IPS-20b (cell line): ENCODE measurements at regions not wholly inside any gene's neighbourhood (a gene's known extent, or its start where the extent isn't known, plus 50 kb on each side); places are given as distances from the start of the nearest gene placed in this dataset.

Experiments used
- H3K27ac ChIP-seq: one replicate; pipeline ENCODE4 v1.5.1; 2013; ENCODE audit warnings: low read length
- H3K27me3 ChIP-seq: 2 replicates; pipeline ENCODE4 v1.6.1; 2013; ENCODE audit warnings: mild to moderate bottlenecking, low read length, inconsistent platforms; ENCODE audit not compliant: insufficient read depth
- H3K36me3 ChIP-seq: 2 replicates; pipeline ENCODE4 v1.6.1; 2013; ENCODE audit warnings: low read depth, mild to moderate bottlenecking, inconsistent platforms, low read length, moderate library complexity; ENCODE audit not compliant: insufficient read depth
- H3K4me1 ChIP-seq: 2 replicates; pipeline ENCODE4 v1.6.1; 2013; ENCODE audit warnings: mild to moderate bottlenecking, control low read depth, inconsistent platforms, low read length, moderate library complexity; ENCODE audit not compliant: insufficient read depth
- H3K4me3 ChIP-seq: 2 replicates; pipeline ENCODE4 v1.5.1; 2013; ENCODE audit warnings: mild to moderate bottlenecking, low read length, inconsistent platforms
- H3K9ac ChIP-seq: 2 replicates; pipeline ENCODE4 v1.6.1; 2013; ENCODE audit warnings: low read depth, mild to moderate bottlenecking, inconsistent platforms, low read length, moderate library complexity
- H3K9me3 ChIP-seq: 2 replicates; pipeline ENCODE4 v1.6.1; 2013; ENCODE audit warnings: mild to moderate bottlenecking, low read depth, low read length, inconsistent platforms; ENCODE audit not compliant: insufficient read depth

DNA sequence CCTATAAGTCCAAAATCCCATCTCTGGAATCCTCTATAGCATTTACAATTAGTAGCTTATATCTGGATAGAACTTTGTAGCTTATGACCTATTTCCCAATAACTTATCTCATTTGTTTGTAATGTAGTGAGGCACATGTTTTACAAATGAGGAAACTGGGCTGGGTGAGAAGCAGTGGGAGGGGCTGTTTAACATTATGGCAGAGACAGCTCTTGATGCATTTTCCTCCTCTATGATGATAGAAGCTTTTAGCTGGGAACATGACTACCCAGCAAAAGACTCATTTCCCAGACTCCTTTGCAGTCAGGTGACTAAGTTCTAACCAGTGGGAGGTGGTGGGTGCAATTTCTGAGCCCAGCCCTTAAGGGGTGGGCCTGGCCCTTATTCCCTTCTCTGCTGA lies 179.7 kb downstream of the TTC8 start:
- Histone ChIP-seq H3K27ac (no peak overlapping the region), H3K4me1 (no peaks in the 10 kb centered on the region), H3K4me3 (no peak overlapping the region), H3K9me3 (no peaks in the 10 kb centered on the region), H3K27me3 (no peaks in the 10 kb centered on the region), H3K36me3 (no peaks in the 10 kb centered on the region), H3K9ac (no peak overlapping the region)

DNA sequence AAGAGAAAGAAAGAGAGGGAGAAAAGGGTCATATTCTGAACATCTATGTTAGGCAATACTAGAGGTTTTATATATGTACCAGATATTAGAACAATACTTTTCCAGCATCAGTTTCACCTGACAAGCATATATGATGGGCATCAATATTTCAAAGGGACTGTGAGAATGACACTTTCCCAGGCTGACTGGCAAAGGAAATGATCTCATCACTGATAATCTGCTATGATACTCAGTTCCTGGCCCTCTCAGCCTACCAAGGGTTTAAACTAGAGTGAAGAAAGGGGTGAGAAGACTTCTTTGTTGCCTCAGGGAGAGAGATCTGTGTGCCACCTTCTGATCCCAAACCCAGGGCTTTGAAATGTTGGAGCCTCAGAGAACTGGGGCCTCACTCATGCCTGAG lies 183.5 kb downstream of the TTC8 start:
- no peak overlapping the region for H3K27ac ChIP-seq
- H3K27me3 ChIP-seq: no peaks in the 10 kb centered on the region
- no peaks in the 10 kb centered on the region for H3K36me3 ChIP-seq
- no peaks in the 10 kb centered on the region for H3K9me3 ChIP-seq
- no peak overlapping the region for H3K4me3 ChIP-seq
- H3K4me1 ChIP-seq: no peaks in the 10 kb centered on the region
- no peak overlapping the region for H3K9ac ChIP-seq

DNA sequence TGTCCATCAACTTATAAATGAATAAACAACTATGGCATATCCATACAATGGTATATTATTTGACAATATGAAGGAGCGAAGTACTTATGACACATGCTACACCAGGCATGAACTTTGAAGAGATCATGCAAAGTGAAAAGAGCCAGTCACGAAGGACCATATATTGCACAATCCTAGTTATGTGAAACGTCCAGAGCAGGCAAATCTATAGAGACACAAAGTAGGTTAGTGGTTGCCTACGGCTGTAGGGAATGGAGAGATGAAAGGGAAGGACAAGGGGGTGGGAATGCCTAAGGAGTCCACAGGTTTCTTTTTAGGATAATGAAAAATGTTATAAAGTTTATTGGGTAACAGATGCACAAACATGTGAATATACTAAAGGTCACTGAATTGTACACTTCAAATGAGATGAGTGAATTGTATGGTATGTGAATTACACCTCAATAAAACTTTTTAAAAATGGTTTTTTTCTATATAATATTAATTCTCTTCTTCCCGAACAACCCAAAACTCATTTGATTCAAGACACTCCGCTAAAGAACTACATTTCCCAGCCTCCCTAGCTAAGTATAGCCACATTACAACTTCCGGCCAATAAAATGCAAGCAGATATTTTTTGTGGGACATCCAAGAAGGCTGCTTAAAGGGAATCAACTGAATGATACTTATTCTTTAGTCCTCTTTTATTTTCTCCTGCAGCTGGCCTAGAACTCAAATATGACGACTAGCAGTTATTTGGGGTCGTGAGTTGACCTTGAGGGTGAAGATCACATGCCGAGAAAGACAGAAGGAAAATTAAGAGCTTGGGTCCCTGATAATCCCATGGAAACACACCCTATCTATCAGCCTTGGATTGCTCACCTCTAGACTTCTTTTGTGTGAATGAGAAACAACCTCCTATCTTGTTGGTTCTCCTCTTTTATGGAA lies 187.2 kb downstream of the TTC8 start:
- Histone ChIP-seq H3K9me3 (peaks cover 5% of the 10 kb centered on the region; the same call in 1 of the 2 replicates), H3K4me1 (no peaks in the 10 kb centered on the region), H3K27ac (no peak overlapping the region), H3K4me3 (no peak overlapping the region), H3K36me3 (no peaks in the 10 kb centered on the region), H3K27me3 (no peaks in the 10 kb centered on the region), H3K9ac (no peak overlapping the region)

DNA sequence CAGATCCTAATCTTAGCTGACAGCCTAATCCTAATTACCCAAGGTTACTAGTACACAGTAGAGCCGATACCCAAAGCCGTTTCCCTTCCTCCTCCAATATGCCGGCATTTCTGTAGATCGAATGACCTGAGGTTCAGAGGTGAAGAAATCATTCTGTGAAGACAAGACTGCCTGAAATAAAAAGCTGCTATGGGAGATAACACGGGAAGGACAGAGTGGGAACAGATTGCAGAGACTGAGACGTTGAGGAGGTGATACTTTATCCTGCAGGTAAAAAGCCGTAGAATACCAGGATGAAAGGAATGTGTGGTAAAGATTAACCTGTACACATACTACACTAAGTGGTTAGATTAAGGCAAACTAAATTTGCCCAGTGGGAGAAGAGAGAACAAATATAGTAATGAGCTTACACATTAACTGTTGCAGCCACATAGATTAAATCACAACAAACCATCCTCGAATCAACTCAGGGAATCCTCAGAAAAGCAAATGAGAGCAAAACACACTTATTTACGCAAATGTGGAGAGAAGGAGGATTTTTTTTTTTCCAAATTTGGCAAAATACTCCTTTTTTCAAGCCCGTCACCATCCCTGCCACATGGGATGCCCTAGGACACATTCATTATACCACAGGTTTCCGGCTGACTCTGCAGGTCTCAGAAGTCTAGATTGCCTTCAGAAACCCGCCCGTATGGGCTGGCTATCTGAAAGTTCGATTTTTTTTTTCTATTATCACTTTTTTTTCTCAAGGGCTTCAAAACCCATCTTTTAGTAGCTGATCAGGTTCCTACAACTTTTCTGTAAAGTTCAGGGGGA lies 188.0 kb downstream of the TTC8 start:
- no peaks in the 10 kb centered on the region for H3K4me1 ChIP-seq
- no peak overlapping the region for H3K27ac ChIP-seq
- H3K27me3 ChIP-seq: no peaks in the 10 kb centered on the region
- H3K4me3 ChIP-seq: no peak overlapping the region
- no peak overlapping the region for H3K9ac ChIP-seq
- no peaks in the 10 kb centered on the region for H3K36me3 ChIP-seq
- peaks cover 5% of the 10 kb centered on the region; the same call in 1 of the 2 replicates for H3K9me3 ChIP-seq

DNA sequence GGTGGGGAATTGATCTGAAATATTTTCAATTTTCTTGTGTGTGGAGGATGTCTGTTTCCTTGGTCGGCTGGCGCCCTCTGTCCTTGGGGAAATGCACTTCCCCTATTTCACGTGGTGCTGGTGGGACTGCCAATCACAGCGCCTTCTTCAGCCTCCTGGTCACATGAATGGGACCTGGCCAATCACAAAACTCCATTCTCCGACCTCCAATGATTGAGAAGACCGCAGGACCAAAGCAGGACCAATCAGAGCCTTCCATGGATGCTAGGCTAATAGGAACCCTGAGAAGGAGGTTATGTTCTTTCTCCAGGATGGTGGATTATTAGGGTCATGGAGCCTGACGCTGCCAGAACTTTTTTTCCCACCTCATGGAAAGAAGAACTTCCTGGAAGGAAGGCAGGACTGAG lies 188.7 kb downstream of the TTC8 start:
- no peaks in the 10 kb centered on the region for H3K36me3 ChIP-seq
- no peaks in the 10 kb centered on the region for H3K27me3 ChIP-seq
- no peaks in the 10 kb centered on the region for H3K4me1 ChIP-seq
- no peak overlapping the region for H3K4me3 ChIP-seq
- H3K9me3 ChIP-seq: peaks cover 5% of the 10 kb centered on the region; the same call in 1 of the 2 replicates
- H3K27ac ChIP-seq: no peak overlapping the region
- H3K9ac ChIP-seq: no peak overlapping the region

DNA sequence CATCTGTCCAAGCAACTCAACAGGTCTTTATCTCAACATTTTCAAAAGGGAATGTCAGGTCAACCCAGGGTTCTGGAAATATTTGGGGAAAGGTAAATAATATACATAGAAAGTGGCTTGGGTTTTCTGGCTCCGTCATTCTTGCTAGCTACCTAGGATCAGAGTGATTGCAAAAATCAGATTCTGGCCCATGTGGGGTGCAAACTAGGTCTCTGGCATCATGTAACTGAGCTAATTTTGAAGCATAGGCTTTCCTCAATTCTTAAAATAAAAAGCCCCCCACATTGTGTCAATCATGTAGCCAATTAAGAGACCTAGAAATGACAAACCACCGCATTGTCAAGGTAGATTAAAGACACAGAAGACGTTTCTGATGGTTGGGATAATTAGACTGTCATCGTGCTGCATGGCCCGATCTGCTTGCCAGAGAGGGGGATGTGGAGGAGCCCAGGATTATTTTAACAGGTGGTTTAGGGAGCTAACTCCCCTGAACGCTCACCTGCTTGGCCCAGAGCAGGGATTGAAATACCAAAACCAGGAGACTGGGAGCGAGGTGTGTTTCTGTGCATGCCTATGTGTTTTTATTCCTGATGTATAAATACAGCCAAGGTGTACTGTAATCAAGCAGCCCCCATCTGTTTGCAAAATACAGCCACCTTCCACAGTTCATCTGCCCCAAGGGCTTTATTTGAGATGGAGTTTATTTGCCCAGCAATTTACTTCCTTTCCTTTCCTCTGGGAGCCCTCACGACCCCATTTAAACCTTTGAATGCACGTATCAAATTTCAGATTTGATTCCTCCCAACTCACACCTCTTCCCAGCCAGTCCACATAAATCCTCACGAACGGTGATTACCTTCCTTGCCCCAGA lies 189.5 kb downstream of the TTC8 start:
- Histone ChIP-seq H3K4me1 (no peaks in the 10 kb centered on the region), H3K9ac (no peak overlapping the region), H3K27ac (no peak overlapping the region), H3K27me3 (no peaks in the 10 kb centered on the region), H3K4me3 (no peak overlapping the region), H3K36me3 (no peaks in the 10 kb centered on the region), H3K9me3 (peaks cover 5% of the 10 kb centered on the region; the same call in 1 of the 2 replicates)

DNA sequence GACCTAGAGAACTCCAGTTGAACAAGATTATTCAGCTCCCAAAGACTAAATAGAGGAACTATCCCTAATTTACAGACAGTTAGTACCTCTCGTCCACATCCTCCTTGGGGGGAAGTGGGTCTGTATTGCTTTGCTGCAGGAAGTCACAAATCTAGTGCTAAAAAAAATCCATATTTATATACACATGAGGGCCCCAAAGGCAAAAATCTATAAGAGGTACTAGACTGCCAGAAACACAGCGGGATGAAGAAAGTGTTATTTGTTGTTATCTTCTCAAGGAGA lies 190.1 kb downstream of the TTC8 start:
- Histone ChIP-seq H3K9me3 (peaks cover 5% of the 10 kb centered on the region; the same call in 1 of the 2 replicates), H3K9ac (no peak overlapping the region), H3K4me3 (no peak overlapping the region), H3K27ac (no peak overlapping the region), H3K27me3 (no peaks in the 10 kb centered on the region), H3K36me3 (no peaks in the 10 kb centered on the region), H3K4me1 (no peaks in the 10 kb centered on the region)

DNA sequence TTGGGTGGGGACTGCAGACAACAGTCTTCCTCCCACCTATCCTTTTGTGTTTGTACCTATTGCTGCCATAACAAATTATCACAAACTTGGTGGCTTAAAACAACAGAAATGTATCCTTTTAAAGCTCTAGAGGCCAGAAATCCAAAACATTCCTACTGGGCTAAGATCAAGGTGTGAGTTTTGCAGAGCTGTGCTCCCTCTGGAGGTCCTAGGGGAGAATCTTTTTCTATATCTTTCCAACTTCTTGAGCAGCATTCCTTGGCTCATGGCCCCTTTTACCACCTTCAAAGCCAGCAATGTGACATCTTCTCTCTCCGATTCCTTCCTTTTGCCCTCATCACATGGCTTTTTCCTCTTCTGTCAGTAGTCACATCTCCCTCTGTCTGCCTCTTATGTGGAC lies 190.6 kb downstream of the TTC8 start:
- Histone ChIP-seq H3K4me1 (no peaks in the 10 kb centered on the region), H3K27ac (no peak overlapping the region), H3K9me3 (peaks cover 5% of the 10 kb centered on the region; the same call in 1 of the 2 replicates), H3K4me3 (no peak overlapping the region), H3K27me3 (no peaks in the 10 kb centered on the region), H3K36me3 (no peaks in the 10 kb centered on the region), H3K9ac (no peak overlapping the region)

DNA sequence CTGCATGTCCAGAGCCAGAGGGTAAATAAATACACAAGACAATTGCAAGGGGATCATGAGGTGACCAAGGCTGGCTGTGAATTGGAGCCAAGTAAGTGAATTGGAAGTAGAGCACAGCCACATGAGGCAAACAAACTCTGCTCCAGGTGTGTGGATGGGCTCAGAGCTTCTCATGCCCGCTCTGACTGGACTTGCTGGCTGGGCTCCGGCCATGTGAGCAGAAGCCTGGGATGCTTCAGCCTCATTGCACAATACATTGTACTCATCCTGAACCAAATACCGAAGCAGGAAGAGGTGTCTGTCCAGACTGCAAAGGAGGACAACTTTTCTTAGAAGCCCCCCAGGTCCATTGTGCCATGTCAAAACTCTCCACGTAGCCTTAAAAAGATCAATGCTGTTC lies 193.0 kb downstream of the TTC8 start:
- H3K4me1 ChIP-seq: no peaks in the 10 kb centered on the region
- H3K9me3 ChIP-seq: peaks cover 5% of the 10 kb centered on the region; the same call in 1 of the 2 replicates
- H3K4me3 ChIP-seq: no peak overlapping the region
- H3K27ac ChIP-seq: no peak overlapping the region
- peaks cover 5% of the 10 kb centered on the region; the same call in 1 of the 2 replicates for H3K27me3 ChIP-seq
- H3K9ac ChIP-seq: no peak overlapping the region
- no peaks in the 10 kb centered on the region for H3K36me3 ChIP-seq

DNA sequence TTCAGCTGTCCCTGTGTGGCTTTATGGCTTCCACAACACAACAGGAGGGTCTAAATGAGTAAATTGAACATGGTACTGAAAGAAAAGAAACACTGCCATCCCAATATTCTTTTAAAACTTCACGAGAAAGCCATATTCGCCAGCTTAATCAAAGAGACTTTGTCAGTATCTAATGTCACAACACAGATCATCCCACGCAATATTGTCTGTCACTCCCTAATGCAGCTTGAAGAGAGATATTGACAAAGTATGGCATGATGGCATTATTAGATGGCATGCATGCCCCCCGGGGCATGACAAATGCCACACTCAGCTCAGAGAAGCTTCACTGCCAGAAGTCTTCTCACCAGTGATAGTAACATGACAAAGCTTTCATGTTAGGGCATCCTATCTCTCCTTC lies 197.8 kb downstream of the TTC8 start:
- Histone ChIP-seq H3K4me3 (no peak overlapping the region), H3K27ac (no peak overlapping the region), H3K4me1 (no peaks in the 10 kb centered on the region), H3K9ac (no peak overlapping the region), H3K36me3 (no peaks in the 10 kb centered on the region), H3K27me3 (peaks cover 45% of the 10 kb centered on the region), H3K9me3 (no peaks in the 10 kb centered on the region)

DNA sequence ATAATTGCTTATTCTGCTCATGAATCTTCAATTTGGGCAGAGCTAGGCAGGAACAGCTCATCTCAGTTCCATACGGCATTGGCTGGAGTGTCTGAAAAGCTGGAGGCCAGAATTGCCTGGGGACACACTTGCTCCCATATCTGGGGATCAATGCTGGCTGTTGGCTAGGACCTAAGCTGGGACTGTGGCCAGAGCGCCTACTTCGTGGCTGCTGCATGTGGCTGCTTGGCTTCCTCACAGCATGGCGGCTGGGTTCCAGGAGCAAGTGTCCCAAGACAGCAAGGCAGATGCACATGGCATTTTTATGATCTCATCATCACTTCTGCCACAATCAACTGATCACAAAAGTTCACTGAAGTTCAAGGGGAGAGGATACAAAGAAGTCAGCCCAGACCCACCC lies 200.2 kb downstream of the TTC8 start:
- Histone ChIP-seq H3K4me1 (no peaks in the 10 kb centered on the region), H3K36me3 (no peaks in the 10 kb centered on the region), H3K27ac (no peak overlapping the region), H3K9me3 (no peaks in the 10 kb centered on the region), H3K27me3 (peaks cover 69% of the 10 kb centered on the region), H3K4me3 (no peak overlapping the region), H3K9ac (no peak overlapping the region)
